GM21390 (cell line): ENCODE measurements at regions not wholly inside any gene's neighbourhood (a gene's known extent, or its start where the extent isn't known, plus 50 kb on each side); places are given as distances from the start of the nearest gene placed in this dataset.
"Not testable (repeated sequence)": the region's sequence is repeated elsewhere in the genome, so short reads cannot be mapped to it uniquely, and the experiment has no call there.

ENCODE experiments used
- ATAC-seq: cut with Tn5 transposase; IDR thresholded peaks from one replicate; pipeline ENCODE4 v1.9.1; 2021; ENCODE audit not compliant: unreplicated experiment

- no peak for ATAC-seq
Measured at GRCh38 chr13:24617256-24618010, 62.8 kb upstream of the ATP12A start.

- ATAC-seq = peak; percentile 86
Measured at GRCh38 chr13:24618011-24618955, 61.9 kb upstream of the ATP12A start.

- no peak for ATAC-seq
Measured at GRCh38 chr13:24619282-24619681, 60.9 kb upstream of the ATP12A start.

- not testable (repeated sequence) for ATAC-seq
Measured at GRCh38 chr13:24622481-24623148, 57.6 kb upstream of the ATP12A start.

DNA sequence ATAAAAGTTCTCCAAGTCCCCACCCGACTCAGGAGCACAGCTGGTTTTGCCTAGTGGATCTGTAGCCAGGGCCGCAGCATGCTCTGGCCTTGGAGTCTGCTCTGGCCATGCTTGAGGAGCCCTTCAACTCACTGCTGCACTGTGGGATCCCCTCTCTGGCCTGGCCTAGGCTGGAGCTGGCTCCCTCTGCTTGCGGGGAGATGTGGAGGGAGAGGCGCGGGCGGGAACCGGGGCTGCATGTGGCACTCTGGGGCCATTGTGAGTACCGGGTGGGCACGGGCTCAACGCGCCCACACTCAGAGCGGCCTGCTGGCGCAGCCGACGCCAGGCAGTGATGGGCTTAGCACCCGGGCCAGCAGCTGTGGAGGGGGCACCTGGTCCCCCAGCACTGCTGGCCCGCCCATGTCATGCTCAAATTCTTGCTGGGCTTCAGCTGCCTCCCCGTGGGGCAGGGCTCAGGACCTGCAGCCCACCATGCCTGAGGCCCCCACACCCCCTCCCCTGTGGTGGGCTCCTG is 57.0 kb upstream of the ATP12A start:
- no peak for ATAC-seq

DNA sequence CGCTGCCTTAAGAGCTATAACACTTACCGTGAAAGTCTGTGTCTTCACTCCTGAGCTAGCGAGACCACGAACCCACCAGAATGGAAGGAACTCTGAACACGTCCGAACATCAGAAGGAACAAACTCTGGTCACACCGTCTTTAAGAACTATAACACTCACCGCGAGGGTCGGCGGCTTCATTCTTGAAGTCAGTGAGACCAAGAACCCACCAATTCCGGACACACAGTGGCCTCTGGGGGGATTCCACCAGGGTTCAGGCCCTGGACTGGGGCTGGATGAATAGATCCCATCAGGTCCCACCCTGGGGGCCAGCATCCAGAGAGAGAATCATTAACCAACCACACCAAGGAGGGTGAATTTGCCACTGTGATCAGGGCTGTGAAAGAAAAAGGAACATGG is 55.8 kb upstream of the ATP12A start:
- no peak for ATAC-seq

GRCh38 chr13:24624801-24625231 is 55.4 kb upstream of the ATP12A start:
- no peak for ATAC-seq

DNA sequence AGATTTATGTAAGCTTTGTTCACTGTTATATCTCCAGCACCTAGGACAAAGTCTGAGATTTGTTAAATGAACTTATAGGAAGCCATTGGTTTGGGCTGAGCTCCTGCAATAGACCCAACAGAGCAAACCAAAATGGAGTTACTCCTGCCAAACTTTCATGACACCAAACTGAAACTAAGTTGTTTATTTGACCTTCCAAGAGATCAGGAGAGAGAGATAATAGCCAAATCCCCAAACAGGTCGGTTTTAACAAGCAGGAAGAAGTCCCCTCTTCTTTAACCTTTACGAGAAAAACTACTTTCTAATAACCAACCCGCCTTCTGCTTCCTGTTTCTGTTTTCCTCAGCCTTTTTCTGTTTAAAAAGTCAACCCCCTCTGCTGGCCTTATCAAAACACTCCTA is 54.9 kb upstream of the ATP12A start:
- ATAC-seq = no peak

GRCh38 chr13:24625870-24626849 is 54.0 kb upstream of the ATP12A start:
- no peak for ATAC-seq

- ATAC-seq = no peak
Measured at GRCh38 chr13:24627090-24627714, 53.0 kb upstream of the ATP12A start.

DNA sequence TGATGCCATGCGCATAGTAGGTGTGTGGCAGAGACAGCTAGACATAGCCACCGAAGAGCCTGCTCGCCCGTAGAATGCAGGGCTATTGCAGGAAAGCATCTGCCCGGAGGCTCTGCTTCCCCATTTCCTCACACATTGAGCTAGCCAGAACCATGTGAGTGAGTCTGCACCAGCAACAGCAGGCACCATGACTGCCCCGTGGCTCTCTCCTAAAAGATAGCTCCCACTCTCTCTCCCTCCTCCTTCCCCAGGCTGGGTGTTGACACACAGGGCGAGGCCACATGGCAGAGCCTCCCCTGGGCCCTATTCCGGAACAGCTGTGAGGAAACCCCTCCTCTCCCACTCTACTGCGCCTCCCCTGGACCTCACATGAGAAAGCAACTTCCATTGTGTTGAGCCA is 52.3 kb upstream of the ATP12A start:
- ATAC-seq = no peak

- no peak for ATAC-seq
Measured at GRCh38 chr13:24629320-24629719, 50.9 kb upstream of the ATP12A start.

- ATAC-seq = no peak
Measured at GRCh38 chr13:24630121-24630520, 50.1 kb upstream of the ATP12A start.
